Caco-2 (cell line): ENCODE measurements at regions not wholly inside any gene's neighbourhood (a gene's known extent, or its start where the extent isn't known, plus 50 kb on each side); places are given as distances from the start of the nearest gene placed in this dataset.
A peak's percentile ranks its signal among the peaks of the same experiment; 100 is the strongest.

Experiments
- BruUV-seq: library from RNA; stranded (reverse); fragments of 400-500 nt; replicated peaks from 2 replicates; lab custom pipeline; 2021; lab: Mats Ljungman, UMichigan
- CTCF ChIA-PET: fragments of 300-600 bp; sonication (Branson Sonifier 250); formaldehyde crosslinking; loops from one replicate; lab custom pipeline; 2022; ENCODE audit warnings: antibody characterized with exemption; lab: Charles Lee
- POLR2A ChIA-PET: fragments of 300-600 bp; sonication (Branson Sonifier 250); formaldehyde crosslinking; loops from one replicate; lab custom pipeline; 2022; ENCODE audit warnings: antibody characterized with exemption; lab: Charles Lee
- DNase-seq, 2 experiments: peaks; one replicate each; pipeline versions ENCODE4 v3.0.0 to v3.0.0-alpha.2; 2020 to 2022
- H3K27me3 ChIP-seq: replicated peaks from 2 replicates; pipeline ENCODE4 v1.6.0; 2011; ENCODE audit warnings: low read length; ENCODE audit not compliant: control insufficient read depth, insufficient read depth
- H3K36me3 ChIP-seq: 2 replicates; pipeline ENCODE4 v1.5.1; 2011; ENCODE audit warnings: low read length; ENCODE audit not compliant: control insufficient read depth, insufficient read depth
- H3K4me1 ChIP-seq: fragments of 250-450 bp; sonication (Bioruptor Pico); 2 replicates; pipeline ENCODE4 v1.5.1; 2020; ENCODE audit warnings: mild to moderate bottlenecking
- H3K4me3 ChIP-seq: 2 replicates; pipeline ENCODE4 v1.5.1; 2011; ENCODE audit warnings: low read depth, mild to moderate bottlenecking, control low read depth, low read length
- H3K9me3 ChIP-seq: fragments of 250-450 bp; sonication (Bioruptor Pico); 2 replicates; pipeline ENCODE4 v1.5.1; 2020; ENCODE audit warnings: mild to moderate bottlenecking, moderate library complexity
- H3K27ac Mint-ChIP-seq: one replicate; pipeline ENCODE4 v1.8.0; 2022; ENCODE audit warnings: mixed read lengths; ENCODE audit not compliant: unreplicated experiment
- H3K27me3 Mint-ChIP-seq: one replicate; pipeline ENCODE4 v1.8.0; 2022; ENCODE audit warnings: mixed read lengths; ENCODE audit not compliant: insufficient read depth, unreplicated experiment
- H3K36me3 Mint-ChIP-seq: one replicate; pipeline ENCODE4 v1.8.0; 2022; ENCODE audit warnings: mild to moderate bottlenecking, mixed read lengths; ENCODE audit not compliant: insufficient read depth, unreplicated experiment
- H3K4me1 Mint-ChIP-seq: one replicate; pipeline ENCODE4 v1.8.0; 2022; ENCODE audit warnings: low read depth, mixed read lengths; ENCODE audit not compliant: unreplicated experiment
- H3K4me3 Mint-ChIP-seq: one replicate; pipeline ENCODE4 v1.8.0; 2022; ENCODE audit warnings: mild to moderate bottlenecking, moderate library complexity, mixed read lengths; ENCODE audit not compliant: unreplicated experiment
- H3K9me3 Mint-ChIP-seq: one replicate; pipeline ENCODE4 v1.8.0; 2022; ENCODE audit warnings: mixed read lengths; ENCODE audit not compliant: unreplicated experiment
- CTCF ChIP-seq, 2 experiments: fragments of 200-600 bp in 1 of 2; IDR thresholded peaks; 1 replicate in 1 of 2; 2 replicates in 1 of 2; pipeline versions ENCODE4 v1.5.1 to v1.8.0; 2011 to 2022; ENCODE audit warnings: antibody characterized with exemption in 1 of 2, control low read depth in 1 of 2, inconsistent platforms in 1 of 2, low read depth in 1 of 2, low read length in 1 of 2, mild to moderate bottlenecking in 1 of 2, moderate library complexity in 1 of 2; ENCODE audit not compliant: insufficient read depth in 1 of 2, severe bottlenecking in 1 of 2, unreplicated experiment in 1 of 2
- intact Hi-C: fragments of 100-400 bp; cut with micrococcal nuclease; formaldehyde crosslinking; loops from one replicate; pipeline ENCODE4 v1.10.0; 2022; ENCODE audit not compliant: unreplicated experiment

GRCh38 chr7:26000841-26001240 lies 151.2 kb upstream of the NFE2L3 start:
- intact Hi-C loops = loop anchor here (10.0 kb wide), 2 partner anchors 154 to 184 kb away; partner anchors contain the start of gene NFE2L3
- Histone ChIP-seq H3K36me3 (no peaks in the 10 kb centered on the region), H3K27me3 (no peaks in the 10 kb centered on the region), H3K4me3 (no peak overlapping the region), H3K9me3 (peaks cover 3% of the 10 kb centered on the region; the same call in 1 of the 2 replicates), H3K4me1 (peaks cover 58% of the 10 kb centered on the region)
- DNase-seq = no peak
- Mint-ChIP-seq H3K4me3 (no peak overlapping the region), H3K27ac (no peak overlapping the region), H3K27me3 (no peaks in the 10 kb centered on the region), H3K9me3 (no peaks in the 10 kb centered on the region), H3K36me3 (peaks cover 10% of the 10 kb centered on the region), H3K4me1 (peaks cover 35% of the 10 kb centered on the region)
- BruUV-seq = no TSS peak
- no peak for TF ChIP-seq CTCF (IDR thresholded peaks at IDR 0.05; ENCODE audit: insufficient read depth in 1 of 2, low read depth in 1 of 2, low read length in 1 of 2, severe bottlenecking in 1 of 2, unreplicated experiment in 1 of 2)
- ChIA-PET CTCF (interaction anchor here (0.6 kb wide), 2 partner anchors 14 to 1188 kb away, joined by 3 to 5 read pairs; no protein-coding TSS in a partner anchor), POLR2A (no interaction called here)

- POLR2A ChIA-PET = no interaction called here
- no peaks in the 10 kb centered on the region for H3K9me3 Mint-ChIP-seq
Measured at GRCh38 chr7:26001662-26002244, 150.2 kb upstream of the NFE2L3 start.

More at GRCh38 chr7:26001662-26002244, 150.2 kb upstream of the NFE2L3 start:
- peak; percentile 78 to 89 for DNase-seq
- Mint-ChIP-seq H3K27ac (peak overlapping the region; percentile 96), H3K36me3 (peaks cover 15% of the 10 kb centered on the region), H3K27me3 (no peaks in the 10 kb centered on the region), H3K4me3 (peak overlapping the region; percentile 63), H3K4me1 (peaks cover 35% of the 10 kb centered on the region)
- no peak for TF ChIP-seq CTCF (IDR thresholded peaks at IDR 0.05; ENCODE audit: insufficient read depth in 1 of 2, low read depth in 1 of 2, low read length in 1 of 2, severe bottlenecking in 1 of 2, unreplicated experiment in 1 of 2)
- H3K9me3 ChIP-seq = peaks cover 3% of the 10 kb centered on the region; the same call in 1 of the 2 replicates
- no peaks in the 10 kb centered on the region for H3K27me3 ChIP-seq
- intact Hi-C loops = loop anchor here (10.0 kb wide), 2 partner anchors 153 to 183 kb away; partner anchors contain the start of gene NFE2L3
- peaks cover 59% of the 10 kb centered on the region for H3K4me1 ChIP-seq
- no TSS peak for BruUV-seq
- H3K4me3 ChIP-seq = no peak overlapping the region
- no peaks in the 10 kb centered on the region for H3K36me3 ChIP-seq
- CTCF ChIA-PET = interaction anchor here (0.6 kb wide), 1 partner anchor 375 kb away, joined by 7 read pairs; no protein-coding TSS in a partner anchor
